Astrocyte of the spinal cord (primary cell): ENCODE measurements at regions not wholly inside any gene's neighbourhood (a gene's known extent, or its start where the extent isn't known, plus 50 kb on each side); places are given as distances from the start of the nearest gene placed in this dataset.
"Not testable (repeated sequence)": the region's sequence is repeated elsewhere in the genome, so short reads cannot be mapped to it uniquely, and the experiment has no call there.

ENCODE experiments used
- DNase-seq: peaks from one replicate; pipeline ENCODE4 v3.0.0; 2011; ENCODE audit warnings: low read depth, low spot score
- H3K4me3 ChIP-seq: 2 replicates; pipeline ENCODE4 v1.5.1; 2011; ENCODE audit warnings: low read depth, mild to moderate bottlenecking, low read length, moderate library complexity
- in situ Hi-C: cut with HindIII; loops from 2 replicates; pipeline ENCODE4 v1.10.0; 2017; ENCODE audit warnings: low sequenced_read_pairs
- TF ChIP-seq, protein P1 (sequence below): IDR thresholded peaks from 2 replicates; pipeline ENCODE4 v1.5.1; 2012; ENCODE audit warnings: low read depth, mild to moderate bottlenecking, low read length, inconsistent platforms

DNA sequence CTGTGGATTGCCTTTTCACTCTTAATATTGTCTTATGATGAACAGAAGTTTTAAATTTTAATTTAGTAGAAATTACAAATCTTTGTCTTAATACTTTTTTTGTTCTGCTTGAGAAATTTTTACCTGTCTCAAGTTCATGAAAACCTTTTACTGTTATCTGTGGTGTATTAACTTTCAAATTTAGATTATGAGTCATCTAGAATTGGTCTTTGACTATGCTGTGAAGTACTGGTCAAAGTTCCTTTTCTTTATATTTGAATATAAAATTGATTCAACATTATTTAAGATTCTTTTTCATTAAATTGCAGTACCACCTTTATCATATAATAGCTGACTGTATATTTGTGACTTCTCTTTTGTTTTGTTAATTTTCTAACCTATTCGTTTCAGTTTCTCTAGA lies 1385.5 kb upstream of the ZEB2 start:
- no peak for DNase-seq
- TF ChIP-seq, protein P1, sequence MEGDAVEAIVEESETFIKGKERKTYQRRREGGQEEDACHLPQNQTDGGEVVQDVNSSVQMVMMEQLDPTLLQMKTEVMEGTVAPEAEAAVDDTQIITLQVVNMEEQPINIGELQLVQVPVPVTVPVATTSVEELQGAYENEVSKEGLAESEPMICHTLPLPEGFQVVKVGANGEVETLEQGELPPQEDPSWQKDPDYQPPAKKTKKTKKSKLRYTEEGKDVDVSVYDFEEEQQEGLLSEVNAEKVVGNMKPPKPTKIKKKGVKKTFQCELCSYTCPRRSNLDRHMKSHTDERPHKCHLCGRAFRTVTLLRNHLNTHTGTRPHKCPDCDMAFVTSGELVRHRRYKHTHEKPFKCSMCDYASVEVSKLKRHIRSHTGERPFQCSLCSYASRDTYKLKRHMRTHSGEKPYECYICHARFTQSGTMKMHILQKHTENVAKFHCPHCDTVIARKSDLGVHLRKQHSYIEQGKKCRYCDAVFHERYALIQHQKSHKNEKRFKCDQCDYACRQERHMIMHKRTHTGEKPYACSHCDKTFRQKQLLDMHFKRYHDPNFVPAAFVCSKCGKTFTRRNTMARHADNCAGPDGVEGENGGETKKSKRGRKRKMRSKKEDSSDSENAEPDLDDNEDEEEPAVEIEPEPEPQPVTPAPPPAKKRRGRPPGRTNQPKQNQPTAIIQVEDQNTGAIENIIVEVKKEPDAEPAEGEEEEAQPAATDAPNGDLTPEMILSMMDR, result no peak
- in situ Hi-C loops, result no loop called here

DNA sequence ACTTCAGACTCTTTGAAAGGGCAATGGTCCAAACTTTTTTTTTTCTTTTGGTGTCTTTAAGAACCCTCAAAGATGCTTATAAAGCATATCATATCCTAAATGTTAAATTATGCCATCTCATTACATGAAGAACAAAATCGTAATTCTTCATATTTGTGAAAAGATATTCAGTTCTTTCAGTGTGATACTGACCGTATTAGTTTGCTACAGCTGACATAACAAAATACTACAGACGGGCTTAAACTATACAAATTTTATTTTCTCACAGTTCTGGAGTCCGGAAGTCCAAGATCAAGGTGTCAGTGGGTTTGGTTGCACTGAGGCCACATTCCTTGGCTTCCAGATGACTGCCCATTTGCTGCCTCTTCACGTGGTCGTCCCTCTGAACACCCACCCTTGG lies 1377.2 kb upstream of the ZEB2 start:
- no peak overlapping the region for H3K4me3 ChIP-seq
- DNase-seq, result no peak
- TF ChIP-seq, protein P1, result no peak
- in situ Hi-C loops, result no loop called here

More for the DNA sequence above, 1385.5 kb upstream of the ZEB2 start:
- no peak overlapping the region for H3K4me3 ChIP-seq

DNA sequence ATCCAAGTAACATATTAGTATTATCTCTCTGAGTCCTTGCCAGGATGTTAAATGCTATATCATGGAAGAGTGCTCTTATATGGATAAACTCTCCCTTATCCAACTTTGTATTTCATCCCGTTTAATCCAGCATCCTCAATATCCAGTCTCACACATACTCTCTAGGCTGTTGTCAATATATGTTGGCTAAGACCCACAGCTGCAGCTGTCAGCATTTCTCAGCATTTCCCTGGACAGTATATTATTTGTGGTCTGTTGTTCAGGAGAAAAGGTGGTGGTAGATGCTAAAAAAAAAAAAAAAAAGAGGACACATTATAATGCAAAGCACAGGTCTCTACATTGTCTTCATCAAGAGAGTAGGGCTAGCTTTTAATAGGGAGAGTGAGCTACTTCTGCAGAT lies 1368.0 kb upstream of the ZEB2 start:
- H3K4me3 ChIP-seq, result no peak overlapping the region
- in situ Hi-C loops, result no loop called here
- TF ChIP-seq, protein P1, result no peak
- DNase-seq, result no peak

DNA sequence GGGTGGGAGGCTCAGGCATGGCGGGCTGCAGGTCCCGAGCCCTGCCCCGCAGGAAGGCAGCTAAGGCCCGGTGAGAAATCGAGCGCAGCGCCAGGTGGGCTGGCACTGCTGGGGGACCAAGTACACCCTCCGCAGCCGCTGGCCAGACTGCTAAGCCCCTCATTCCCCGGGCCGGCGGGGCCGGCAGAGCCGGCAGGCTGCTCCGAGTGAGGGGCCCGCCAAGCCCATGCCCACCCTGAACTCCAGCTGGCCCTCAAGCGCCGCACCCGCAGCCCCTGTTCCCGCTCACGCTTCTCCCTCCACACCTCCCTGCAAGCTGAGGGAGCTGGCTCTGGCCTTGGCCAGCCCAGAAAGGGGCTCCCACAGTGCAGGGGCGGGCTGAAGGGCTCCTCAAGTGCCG lies 1361.1 kb upstream of the ZEB2 start:
- in situ Hi-C loops, DNase-seq, H3K4me3 ChIP-seq: not testable (repeated sequence)

DNA sequence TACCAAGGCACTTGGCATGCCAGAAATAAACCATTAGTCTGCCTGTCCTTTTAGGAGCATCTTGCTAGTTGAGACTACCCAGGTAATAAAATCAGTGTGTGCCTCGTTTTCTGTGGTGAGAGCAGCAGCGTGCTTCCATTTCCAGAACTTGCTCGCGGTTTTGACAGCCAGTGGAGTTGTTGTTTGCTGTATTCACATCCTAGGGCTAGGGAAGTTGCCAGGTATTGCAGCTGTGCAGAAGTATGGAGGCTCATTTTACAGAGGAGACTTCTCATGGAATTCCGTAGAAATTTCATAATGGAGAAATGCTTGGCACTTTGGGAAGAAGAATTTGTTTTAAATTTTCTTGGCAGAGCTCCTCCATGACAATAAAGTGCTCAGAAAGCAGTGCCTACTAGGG lies 1355.1 kb upstream of the ZEB2 start:
- no peak for DNase-seq
- in situ Hi-C loops, result no loop called here
- no peak overlapping the region for H3K4me3 ChIP-seq
- TF ChIP-seq, protein P1, result no peak

DNA sequence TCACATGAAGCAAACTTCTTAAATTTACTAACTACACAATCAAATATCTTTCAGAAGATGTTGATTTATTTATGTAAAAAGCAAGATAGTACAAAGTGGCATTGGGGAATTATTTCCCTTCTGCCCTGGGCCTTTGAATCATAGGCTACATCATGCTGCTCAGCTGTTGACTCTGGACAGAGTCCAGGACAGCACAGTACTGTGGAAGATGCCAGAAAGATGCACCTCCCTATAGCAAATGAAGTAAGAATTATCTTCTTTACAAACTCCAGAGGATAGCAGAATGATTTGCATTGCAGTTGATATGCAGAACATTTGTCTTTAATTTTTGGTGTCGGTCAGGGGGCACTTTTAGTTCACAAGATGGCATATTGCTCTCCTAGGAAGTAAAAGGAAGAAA lies 1354.5 kb upstream of the ZEB2 start:
- TF ChIP-seq, protein P1, result no peak
- no peak overlapping the region for H3K4me3 ChIP-seq
- peak; percentile 79 for DNase-seq
- in situ Hi-C loops, result no loop called here

DNA sequence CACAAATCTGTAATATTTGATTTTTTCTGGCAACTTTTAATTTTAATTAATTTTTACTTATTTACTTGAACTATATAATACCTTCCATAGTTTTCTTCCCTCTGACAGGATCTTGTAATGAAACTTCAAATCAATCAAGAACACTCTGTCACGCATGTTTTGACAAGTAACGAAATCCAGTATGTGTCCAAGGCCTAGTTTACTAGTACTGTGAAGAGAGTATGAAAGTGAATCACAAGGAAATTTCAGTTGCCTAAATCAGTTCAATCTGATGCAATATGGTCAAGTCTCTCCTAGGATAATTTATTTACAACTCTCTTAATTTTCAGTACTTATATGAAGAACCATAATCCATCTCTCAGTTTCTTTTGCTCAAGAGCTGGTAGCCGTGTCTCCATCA lies 1344.6 kb upstream of the ZEB2 start:
- TF ChIP-seq, protein P1, result no peak
- in situ Hi-C loops, result no loop called here
- no peak overlapping the region for H3K4me3 ChIP-seq
- DNase-seq, result no peak
